ENCODE measurements at regions not wholly inside any gene's neighbourhood (a gene's known extent, or its start where the extent isn't known, plus 50 kb on each side); places are given as distances from the start of the nearest gene placed in this dataset.

DNA sequence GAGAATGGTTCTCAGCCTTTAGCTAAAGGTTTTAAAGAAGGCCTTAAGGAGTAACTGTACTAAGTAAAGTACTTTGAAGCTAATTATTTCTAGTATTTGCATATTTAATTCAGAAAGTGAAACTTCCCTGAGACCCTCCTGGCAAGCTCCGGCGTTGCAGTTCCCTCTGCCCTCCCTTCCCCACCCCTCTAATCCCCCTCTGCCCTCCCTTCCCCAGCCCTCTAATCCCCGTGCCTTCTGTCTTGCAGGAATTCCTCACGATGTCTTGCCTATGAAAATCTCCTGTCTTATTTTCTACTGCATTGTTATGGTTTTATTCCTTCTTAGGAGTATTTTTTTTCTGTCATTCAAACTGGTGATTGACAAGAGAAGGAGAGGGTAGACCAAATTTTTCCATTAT lies 236.9 kb downstream of the COL4A1 start:
- intact Hi-C loops (cut with DNase I; ENCODE audit: low total_unique reads): no loop called here
- WGBS, 2 donors: 41 to 42% methylated on average over 4 of the region's 4 CpGs
- TF ChIP-seq, protein P1, sequence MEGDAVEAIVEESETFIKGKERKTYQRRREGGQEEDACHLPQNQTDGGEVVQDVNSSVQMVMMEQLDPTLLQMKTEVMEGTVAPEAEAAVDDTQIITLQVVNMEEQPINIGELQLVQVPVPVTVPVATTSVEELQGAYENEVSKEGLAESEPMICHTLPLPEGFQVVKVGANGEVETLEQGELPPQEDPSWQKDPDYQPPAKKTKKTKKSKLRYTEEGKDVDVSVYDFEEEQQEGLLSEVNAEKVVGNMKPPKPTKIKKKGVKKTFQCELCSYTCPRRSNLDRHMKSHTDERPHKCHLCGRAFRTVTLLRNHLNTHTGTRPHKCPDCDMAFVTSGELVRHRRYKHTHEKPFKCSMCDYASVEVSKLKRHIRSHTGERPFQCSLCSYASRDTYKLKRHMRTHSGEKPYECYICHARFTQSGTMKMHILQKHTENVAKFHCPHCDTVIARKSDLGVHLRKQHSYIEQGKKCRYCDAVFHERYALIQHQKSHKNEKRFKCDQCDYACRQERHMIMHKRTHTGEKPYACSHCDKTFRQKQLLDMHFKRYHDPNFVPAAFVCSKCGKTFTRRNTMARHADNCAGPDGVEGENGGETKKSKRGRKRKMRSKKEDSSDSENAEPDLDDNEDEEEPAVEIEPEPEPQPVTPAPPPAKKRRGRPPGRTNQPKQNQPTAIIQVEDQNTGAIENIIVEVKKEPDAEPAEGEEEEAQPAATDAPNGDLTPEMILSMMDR (IDR thresholded peaks at IDR 0.05): no peak
- TF ChIP-seq POLR2A (IDR thresholded peaks at IDR 0.05): no peak
- DNase-seq (ENCODE audit: low spot score in 2 of 2): no peak
- H3K4me3 ChIP-seq (ENCODE audit: low read depth, poor library complexity, severe bottlenecking): no peak overlapping the region

DNA sequence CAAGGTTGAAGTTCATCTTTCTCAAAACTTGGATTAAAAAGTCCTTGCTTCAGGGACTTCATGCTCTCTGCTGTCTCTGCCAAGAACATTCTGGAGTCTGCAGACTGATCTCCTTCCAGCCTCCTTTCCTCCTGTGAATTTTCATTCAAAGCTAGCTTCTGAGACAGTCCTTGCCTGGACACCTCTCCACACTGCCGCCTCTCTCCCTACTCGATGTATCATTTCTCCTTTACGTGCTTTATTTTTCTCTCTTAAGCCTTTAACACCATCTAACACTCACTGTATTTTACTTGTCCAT lies 238.8 kb downstream of the COL4A1 start:
- 94 to 97% methylated on average over 3 of the region's 3 CpGs for WGBS, 2 donors
- no peak overlapping the region for H3K4me3 ChIP-seq (ENCODE audit: low read depth, poor library complexity, severe bottlenecking)
- intact Hi-C loops (cut with DNase I; ENCODE audit: low total_unique reads): no loop called here
- no peak for DNase-seq (ENCODE audit: low spot score in 2 of 2)
- TF ChIP-seq POLR2A (IDR thresholded peaks at IDR 0.05): no peak

DNA sequence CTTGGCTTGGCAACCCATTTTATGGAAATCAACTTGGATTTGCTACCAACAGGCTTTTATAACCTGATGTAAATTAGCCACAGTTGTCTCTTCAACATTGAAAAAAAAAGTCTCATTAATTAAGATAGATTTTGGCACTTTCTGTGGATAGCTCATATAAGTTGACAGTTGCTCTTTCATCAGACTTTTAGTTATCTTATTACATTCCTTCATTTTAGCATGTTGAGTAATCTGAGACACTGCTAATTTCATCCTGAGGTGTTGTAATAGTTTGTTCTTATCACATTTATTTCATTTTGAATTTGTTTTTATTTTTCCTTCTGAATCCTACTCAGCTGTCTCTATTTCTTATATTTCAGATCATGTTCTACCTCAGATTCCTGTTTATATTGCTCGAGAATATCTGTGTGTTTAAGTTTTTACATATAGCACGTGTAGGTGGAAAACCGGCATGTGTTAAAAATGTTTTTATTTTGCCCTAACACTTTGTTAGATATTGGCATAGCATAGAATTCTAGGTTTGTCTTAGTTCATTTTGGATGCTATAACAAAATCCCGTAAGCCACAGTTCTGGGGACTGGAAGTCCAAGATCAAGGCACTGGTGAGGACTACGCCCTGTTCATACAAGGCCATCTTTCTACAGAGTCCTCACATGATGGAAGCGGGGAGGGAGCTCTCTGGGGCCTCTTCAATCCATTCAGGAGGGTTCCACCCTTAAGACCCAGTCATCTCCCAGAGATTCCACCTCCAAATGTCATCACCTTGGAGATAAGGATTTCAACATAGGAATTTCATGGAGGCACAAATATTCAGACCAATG lies 239.4 kb downstream of the COL4A1 start:
- 90 to 94% methylated on average over 6 of the region's 6 CpGs for WGBS, 2 donors
- TF ChIP-seq POLR2A (IDR thresholded peaks at IDR 0.05): no peak
- TF ChIP-seq, protein P1 (IDR thresholded peaks at IDR 0.05): no peak
- H3K4me3 ChIP-seq (ENCODE audit: low read depth, poor library complexity, severe bottlenecking): no peak overlapping the region
- intact Hi-C loops (cut with DNase I; ENCODE audit: low total_unique reads): no loop called here
- no peak for DNase-seq (ENCODE audit: low spot score in 2 of 2)

DNA sequence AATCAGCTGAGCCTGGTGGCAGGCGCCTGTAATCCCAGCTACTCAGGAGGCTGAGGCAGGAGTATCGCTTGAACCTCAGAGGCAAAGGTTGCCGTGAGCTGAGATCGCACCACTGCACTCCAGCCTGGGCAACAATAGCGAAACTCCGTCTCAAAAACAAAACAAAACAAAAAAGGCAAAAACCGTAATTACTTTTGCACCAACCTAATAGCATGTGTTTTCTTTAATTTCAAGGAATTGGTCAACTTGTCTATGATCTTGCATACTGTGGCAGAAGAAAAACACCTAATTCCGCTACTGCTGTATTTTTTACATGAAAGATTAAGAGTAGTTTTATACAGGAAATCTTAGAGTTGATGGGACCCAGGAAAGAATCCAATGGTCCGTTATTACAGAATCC lies 241.2 kb downstream of the COL4A1 start:
- no peak for DNase-seq (ENCODE audit: low spot score in 2 of 2)
- intact Hi-C loops (cut with DNase I; ENCODE audit: low total_unique reads): no loop called here
- H3K4me3 ChIP-seq (ENCODE audit: low read depth, poor library complexity, severe bottlenecking): no peak overlapping the region
- no peak for TF ChIP-seq POLR2A (IDR thresholded peaks at IDR 0.05)
- TF ChIP-seq, protein P1 (IDR thresholded peaks at IDR 0.05): no peak
- WGBS, 2 donors: 96 to 97% methylated on average over 9 of the region's 9 CpGs

DNA sequence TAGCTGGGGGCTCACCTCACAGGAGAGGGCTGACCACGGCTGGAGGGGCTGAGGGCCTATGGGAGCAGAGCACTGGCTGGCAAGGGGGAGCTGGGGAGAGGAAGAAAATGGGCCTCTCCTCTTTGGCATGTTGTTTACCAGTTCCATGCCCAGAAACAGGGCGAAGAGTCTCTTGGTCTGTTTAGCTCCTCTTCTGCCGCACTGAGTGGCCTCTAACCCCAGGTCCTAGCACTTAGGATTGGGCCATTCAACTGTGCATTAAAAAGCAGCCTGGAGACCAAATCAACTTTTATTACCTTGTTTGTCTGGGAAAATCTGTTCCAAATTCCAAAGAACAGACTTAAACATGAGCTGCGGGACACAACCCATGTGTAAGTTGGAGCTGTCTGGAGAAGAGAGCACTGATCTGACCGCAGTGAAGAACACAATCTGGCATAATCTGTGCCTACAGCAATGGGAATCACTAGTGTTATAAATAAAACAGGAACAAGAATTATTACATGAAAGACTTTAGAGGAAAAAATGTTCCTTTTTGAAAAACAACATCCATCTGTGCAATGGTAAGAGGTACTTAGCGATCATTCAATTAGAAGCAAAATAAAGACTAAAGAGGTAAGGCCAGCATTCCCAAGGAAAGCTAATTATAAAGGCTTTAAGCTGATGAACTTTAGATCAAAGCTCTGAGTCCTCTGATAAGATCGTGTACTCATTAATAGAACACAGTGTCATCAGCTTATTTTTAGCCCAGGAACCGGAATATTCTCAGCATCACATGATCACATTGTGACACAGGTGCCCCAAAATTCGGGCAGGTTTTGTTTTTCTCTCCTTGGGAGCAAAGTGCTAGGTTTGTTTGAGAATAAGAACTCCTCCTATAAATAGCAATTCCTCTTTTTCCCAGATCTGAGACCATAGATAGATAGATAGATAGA lies 243.2 kb downstream of the COL4A1 start:
- no peak overlapping the region for H3K4me3 ChIP-seq (ENCODE audit: low read depth, poor library complexity, severe bottlenecking)
- no peak for DNase-seq (ENCODE audit: low spot score in 2 of 2)
- 64 to 69% methylated on average over 9 of the region's 9 CpGs for WGBS, 2 donors
- TF ChIP-seq, protein P1 (IDR thresholded peaks at IDR 0.05): no peak
- TF ChIP-seq POLR2A (IDR thresholded peaks at IDR 0.05): no peak
- intact Hi-C loops (cut with DNase I; ENCODE audit: low total_unique reads): no loop called here

DNA sequence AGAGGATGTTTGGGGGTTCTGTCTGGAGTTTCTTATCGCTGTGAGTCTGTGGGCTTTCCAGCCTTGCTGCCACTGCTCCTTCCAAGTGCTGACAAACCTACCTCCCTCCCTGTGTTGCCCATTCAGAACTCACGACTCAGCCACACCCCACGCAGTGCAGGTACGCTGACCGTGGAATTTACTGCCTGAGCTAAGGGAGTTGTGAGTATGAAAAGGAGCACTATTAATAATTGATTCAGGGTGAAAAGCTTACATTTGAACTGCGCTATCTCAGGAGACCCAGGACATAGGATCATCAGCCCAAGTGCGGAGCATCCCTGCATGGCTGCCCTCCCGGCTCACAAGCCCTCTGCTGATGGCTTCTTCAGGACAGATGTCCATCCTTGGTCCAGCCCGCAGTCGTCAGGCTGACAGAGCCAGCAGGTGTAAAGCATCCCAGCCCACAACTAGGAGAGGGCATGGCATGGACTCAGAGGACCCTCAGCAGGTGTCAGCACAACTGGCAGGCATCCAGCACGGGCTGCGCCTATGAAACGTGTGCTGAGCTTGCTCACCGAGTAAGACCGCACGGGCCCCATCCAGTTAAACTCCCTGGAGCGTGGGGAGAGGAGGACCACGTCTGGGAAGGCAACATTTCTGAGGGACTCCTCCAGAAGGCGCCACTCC lies 244.0 kb downstream of the COL4A1 start:
- H3K4me3 ChIP-seq (ENCODE audit: low read depth, poor library complexity, severe bottlenecking): no peak overlapping the region
- intact Hi-C loops (cut with DNase I; ENCODE audit: low total_unique reads): no loop called here
- TF ChIP-seq, protein P1 (IDR thresholded peaks at IDR 0.05): no peak
- TF ChIP-seq POLR2A (IDR thresholded peaks at IDR 0.05): no peak
- DNase-seq (ENCODE audit: low spot score in 2 of 2): no peak
- 85 to 89% methylated on average over 18 of the region's 19 CpGs for WGBS, 2 donors

All from lower leg skin (tissue), 4 donors.